Lung (tissue), 11 donors: ENCODE measurements at regions not wholly inside any gene's neighbourhood (a gene's known extent, or its start where the extent isn't known, plus 50 kb on each side); places are given as distances from the start of the nearest gene placed in this dataset.

ENCODE experiments used
- ATAC-seq: fragments of 200-7000 bp; cut with Tn5 transposase; one replicate; pipeline ENCODE4 v1.9.1; 2020; ENCODE audit warnings: moderate number of reproducible peaks; ENCODE audit not compliant: insufficient read depth, low FRiP score
- DNase-seq, 3 donors: peaks; one replicate each; pipeline ENCODE4 v3.0.0-alpha.2; 2013 to 2017
- H3K27ac ChIP-seq, 2 donors: one replicate each; pipeline ENCODE4 v1.5.1; 2013; ENCODE audit warnings: mild to moderate bottlenecking in 2 of 2, moderate library complexity in 2 of 2, control low read depth in 1 of 2, inconsistent platforms in 1 of 2, low read depth in 1 of 2, low read length in 1 of 2
- H3K27me3 ChIP-seq, 3 donors: one replicate each; pipeline ENCODE4 v1.5.1; 2013; ENCODE audit warnings: low read length in 2 of 3; ENCODE audit not compliant: control insufficient read depth in 3 of 3, insufficient read depth in 3 of 3
- H3K36me3 ChIP-seq, 4 donors: one replicate each; pipeline ENCODE4 v1.5.1; 2013; ENCODE audit warnings: low read length in 4 of 4, mild to moderate bottlenecking in 1 of 4, moderate library complexity in 1 of 4; ENCODE audit not compliant: control insufficient read depth in 4 of 4, insufficient read depth in 4 of 4
- H3K4me1 ChIP-seq, 5 donors: one replicate each; pipeline ENCODE4 v1.5.1; 2013; ENCODE audit warnings: low read length in 5 of 5, mild to moderate bottlenecking in 2 of 5, moderate library complexity in 1 of 5; ENCODE audit not compliant: control insufficient read depth in 5 of 5, insufficient read depth in 5 of 5
- H3K4me3 ChIP-seq: one replicate; pipeline ENCODE4 v1.5.1; 2013; ENCODE audit warnings: mild to moderate bottlenecking, control low read depth, moderate library complexity
- H3K9ac ChIP-seq, 2 donors: one replicate each; pipeline ENCODE4 v1.5.1; 2013; ENCODE audit warnings: low read length in 2 of 2, control low read depth in 1 of 2; ENCODE audit not compliant: insufficient read depth in 1 of 2
- H3K9me3 ChIP-seq, 4 donors: one replicate each; pipeline ENCODE4 v1.5.1; 2013; ENCODE audit warnings: low read length in 3 of 4, mild to moderate bottlenecking in 1 of 4, moderate library complexity in 1 of 4; ENCODE audit not compliant: control insufficient read depth in 4 of 4, insufficient read depth in 3 of 4
- CTCF ChIP-seq: IDR thresholded peaks from 2 replicates; pipeline ENCODE4 v1.5.1; 2012; ENCODE audit warnings: mild to moderate bottlenecking; ENCODE audit errors: control extremely low read depth, extremely low read depth
- WGBS, 2 donors: extraction: QIAGEN DNeasy Blood & Tissue Kit; methylation state at CpG; one replicate each; pipeline ENCODE4 v1.1.7; 2013; 5-methylcytosine and 5-hydroxymethylcytosine counted together
- donor health status: control.
- donor health status: control.
- donor health status: Bipolar disorder and iron deficiency.
- donor health status: healthy.
- donor health status: DM: yes; HTN: yes; CAD: no.

DNA sequence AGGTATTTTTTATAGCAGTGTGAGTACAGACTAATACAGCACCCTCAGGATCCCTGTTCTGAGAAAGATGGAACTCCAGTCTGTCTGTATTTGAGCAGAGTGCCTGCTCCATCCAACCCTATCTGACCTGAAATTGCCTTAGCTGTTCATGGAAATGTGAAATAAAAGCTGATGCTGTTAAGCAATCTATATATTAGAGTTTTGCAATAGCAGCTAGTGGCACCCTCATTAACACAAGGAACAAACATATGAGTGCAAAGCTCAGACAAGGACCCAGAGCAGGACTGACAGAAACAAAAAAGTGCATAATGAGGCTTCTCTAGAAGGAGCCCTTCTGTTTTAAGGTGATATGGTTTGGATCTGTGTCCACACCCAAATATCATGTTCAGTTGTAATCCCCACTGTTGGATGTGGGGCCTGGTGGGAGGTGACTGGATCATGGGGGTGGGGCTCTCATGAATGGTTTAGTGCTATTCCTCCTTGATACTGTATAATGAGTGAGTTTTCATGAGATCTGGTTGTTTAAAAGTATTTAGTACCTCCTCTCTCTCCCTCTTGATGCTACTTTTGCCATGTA lies 272.9 kb upstream of the KLF3 start:
- no peaks in the 10 kb centered on the region for H3K27me3 ChIP-seq
- no peak overlapping the region for H3K27ac ChIP-seq
- no peak for TF ChIP-seq CTCF
- H3K9ac ChIP-seq = no peak overlapping the region
- H3K36me3 ChIP-seq = no peaks in the 10 kb centered on the region
- no peak for ATAC-seq
- DNase-seq = no peak
- no peak overlapping the region for H3K4me3 ChIP-seq
- H3K9me3 ChIP-seq = peaks cover 0 to 11% (median 3%) of the 10 kb centered on the region in 4 donors
- peaks cover 0 to 17% (median 0%) of the 10 kb centered on the region in 5 donors for H3K4me1 ChIP-seq

DNA sequence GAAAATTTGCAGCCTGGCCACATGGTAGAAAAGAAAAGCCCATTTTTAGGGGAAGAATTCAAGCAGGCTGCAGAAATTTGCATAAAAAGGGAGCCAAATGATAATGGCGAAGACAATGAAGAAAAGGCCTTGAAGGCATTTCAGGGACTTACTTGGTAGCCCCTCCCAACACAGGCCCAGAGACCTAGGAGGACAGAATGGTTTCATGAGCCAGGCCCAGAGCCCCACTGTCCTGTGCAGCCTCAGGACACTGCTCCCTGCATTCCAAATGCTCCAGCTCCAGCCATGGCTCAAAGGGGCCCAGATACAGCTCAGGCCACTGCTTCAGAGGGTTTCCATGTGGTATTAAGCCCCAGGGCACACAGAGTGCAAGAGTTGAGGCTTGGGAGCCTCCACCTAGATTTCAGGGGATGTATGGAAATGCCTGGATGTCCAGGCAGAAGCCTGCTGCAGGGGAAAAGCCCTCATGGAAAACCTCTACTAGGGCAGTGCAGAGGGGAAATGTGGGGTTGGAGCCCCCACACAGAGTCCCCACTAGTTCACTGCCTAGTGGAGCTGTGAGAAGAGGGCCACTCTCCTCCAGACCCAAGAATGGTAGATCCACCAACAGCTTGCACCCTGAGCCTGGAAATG lies 271.7 kb upstream of the KLF3 start:
- H3K9ac ChIP-seq = no peak overlapping the region
- H3K4me3 ChIP-seq = no peak overlapping the region
- H3K27ac ChIP-seq = no peak overlapping the region
- H3K4me1 ChIP-seq = peaks cover 0 to 9% (median 0%) of the 10 kb centered on the region in 5 donors
- H3K27me3 ChIP-seq = no peaks in the 10 kb centered on the region
- 98 to 100% methylated on average over 1 of the region's 1 CpG for WGBS, 2 donors
- peaks cover 0 to 11% (median 3%) of the 10 kb centered on the region in 4 donors for H3K9me3 ChIP-seq
- no peak for TF ChIP-seq CTCF
- no peaks in the 10 kb centered on the region for H3K36me3 ChIP-seq
- ATAC-seq (no peak), DNase-seq (no peak)

GRCh38 chr4:38396091-38396490 lies 267.9 kb upstream of the KLF3 start:
- no peak for TF ChIP-seq CTCF
- ATAC-seq = no peak

More at GRCh38 chr4:38396091-38396490, 267.9 kb upstream of the KLF3 start:
- 92 to 93% methylated on average over 3 of the region's 3 CpGs for WGBS, 2 donors
- H3K4me3 ChIP-seq = no peak overlapping the region
- no peaks in the 10 kb centered on the region for H3K36me3 ChIP-seq
- no peak overlapping the region for H3K9ac ChIP-seq
- DNase-seq = no peak
- no peaks in the 10 kb centered on the region for H3K27me3 ChIP-seq
- H3K27ac ChIP-seq = no peak overlapping the region
- H3K4me1 ChIP-seq = peaks cover 0 to 4% (median 0%) of the 10 kb centered on the region in 5 donors
- peaks cover 0 to 10% (median 5%) of the 10 kb centered on the region in 4 donors for H3K9me3 ChIP-seq
